ENCODE measurements at regions not wholly inside any gene's neighbourhood (a gene's known extent, or its start where the extent isn't known, plus 50 kb on each side); places are given as distances from the start of the nearest gene placed in this dataset.

DNA sequence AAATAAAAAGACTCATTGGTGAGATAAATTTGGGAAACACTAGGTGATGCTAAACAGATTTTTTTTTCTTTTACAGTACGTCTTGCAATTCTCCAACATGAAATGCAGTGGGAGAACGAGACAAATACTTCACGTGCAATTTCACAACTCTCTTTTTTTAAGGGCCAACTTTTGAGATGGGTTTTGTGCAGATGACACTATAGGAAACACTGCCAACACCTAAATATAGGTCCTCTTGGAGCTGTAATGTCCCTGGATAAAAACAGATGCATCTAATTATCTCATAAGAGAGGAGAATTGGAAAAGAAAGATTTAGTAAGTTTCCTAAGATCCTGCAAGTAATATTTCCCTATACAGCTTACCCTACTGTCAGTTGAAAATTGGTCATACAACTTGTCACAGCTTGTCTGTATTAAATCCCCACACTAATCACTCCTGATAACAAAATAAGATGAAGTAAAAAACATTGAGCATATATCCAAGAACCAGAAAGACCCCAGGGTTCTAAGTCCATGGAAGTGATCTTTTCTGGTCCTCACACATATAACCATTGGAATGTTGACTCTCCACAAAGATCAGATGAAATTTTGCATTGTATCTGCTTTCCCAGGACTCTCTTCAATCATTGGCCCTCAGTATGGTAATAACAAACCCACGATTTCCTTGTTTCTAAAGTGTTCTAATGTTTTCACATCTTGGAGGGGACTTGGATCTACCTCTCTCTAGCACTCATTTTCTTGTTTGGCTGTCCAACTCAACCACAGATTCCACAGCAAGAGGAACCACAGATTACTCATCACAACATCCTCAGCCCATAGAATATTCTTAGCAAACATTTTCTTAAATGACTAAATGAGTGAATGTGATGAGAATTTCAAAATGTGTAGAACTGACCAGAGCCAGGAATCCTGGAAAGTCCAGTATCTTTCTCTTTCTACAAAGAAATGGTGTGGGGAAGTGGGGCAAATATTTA is 769.4 kb upstream of the USP15 start:
- H3K27me3 ChIP-seq (ENCODE audit: control insufficient read depth in 1 of 2, insufficient read depth in 2 of 2, low read length in 2 of 2) = no peaks in the 10 kb centered on the region
- Mint-ChIP-seq H3K9me3 (peaks cover 4% of the 10 kb centered on the region), H3K36me3 (ENCODE audit: low read depth) (no peaks in the 10 kb centered on the region), H3K4me1 (ENCODE audit: low read depth) (no peaks in the 10 kb centered on the region), H3K27ac (no peak overlapping the region), H3K4me3 (no peak overlapping the region), H3K27me3 (no peaks in the 10 kb centered on the region)
- H3K4me3 ChIP-seq (ENCODE audit: low read length) = no peak overlapping the region
- no peak for DNase-seq
- ChIA-PET POLR2A (no interaction called here), CTCF (no interaction called here)
- TF ChIP-seq, protein P1, sequence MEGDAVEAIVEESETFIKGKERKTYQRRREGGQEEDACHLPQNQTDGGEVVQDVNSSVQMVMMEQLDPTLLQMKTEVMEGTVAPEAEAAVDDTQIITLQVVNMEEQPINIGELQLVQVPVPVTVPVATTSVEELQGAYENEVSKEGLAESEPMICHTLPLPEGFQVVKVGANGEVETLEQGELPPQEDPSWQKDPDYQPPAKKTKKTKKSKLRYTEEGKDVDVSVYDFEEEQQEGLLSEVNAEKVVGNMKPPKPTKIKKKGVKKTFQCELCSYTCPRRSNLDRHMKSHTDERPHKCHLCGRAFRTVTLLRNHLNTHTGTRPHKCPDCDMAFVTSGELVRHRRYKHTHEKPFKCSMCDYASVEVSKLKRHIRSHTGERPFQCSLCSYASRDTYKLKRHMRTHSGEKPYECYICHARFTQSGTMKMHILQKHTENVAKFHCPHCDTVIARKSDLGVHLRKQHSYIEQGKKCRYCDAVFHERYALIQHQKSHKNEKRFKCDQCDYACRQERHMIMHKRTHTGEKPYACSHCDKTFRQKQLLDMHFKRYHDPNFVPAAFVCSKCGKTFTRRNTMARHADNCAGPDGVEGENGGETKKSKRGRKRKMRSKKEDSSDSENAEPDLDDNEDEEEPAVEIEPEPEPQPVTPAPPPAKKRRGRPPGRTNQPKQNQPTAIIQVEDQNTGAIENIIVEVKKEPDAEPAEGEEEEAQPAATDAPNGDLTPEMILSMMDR (IDR thresholded peaks at IDR 0.05) = no peak
- no peak for ATAC-seq (ENCODE audit: poor library complexity)
- H3K9me3 ChIP-seq (ENCODE audit: control insufficient read depth in 1 of 2, insufficient read depth in 1 of 2, low read length in 2 of 2) = no peaks in the 10 kb centered on the region
- H3K4me1 ChIP-seq (ENCODE audit: insufficient read depth, low read length) = no peaks in the 10 kb centered on the region
- H3K36me3 ChIP-seq (ENCODE audit: insufficient read depth, low read length) = no peaks in the 10 kb centered on the region
- intact Hi-C loops (cut with DNase I, micrococcal nuclease) = no loop called here
- H3K27ac ChIP-seq (ENCODE audit: low read depth in 1 of 2, low read length in 2 of 2) = no peak overlapping the region

DNA sequence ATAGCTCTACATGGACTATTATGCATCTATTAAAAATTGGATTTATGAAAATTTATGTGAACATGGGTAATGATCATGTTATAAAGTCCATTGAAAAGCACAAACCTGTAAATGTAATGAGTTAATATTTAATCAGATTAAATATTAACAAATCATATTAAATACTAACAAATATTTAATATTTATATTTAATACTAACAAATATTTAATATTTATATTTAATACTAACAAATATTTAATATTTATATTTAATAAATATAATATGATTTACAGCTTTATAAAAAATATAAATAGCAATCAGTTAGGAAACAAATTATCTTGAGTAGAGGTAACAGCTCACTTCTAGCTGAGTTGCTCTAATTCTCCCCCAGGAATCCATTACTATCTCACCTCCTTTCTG is 758.0 kb upstream of the USP15 start:
- intact Hi-C loops (cut with DNase I, micrococcal nuclease) = no loop called here

DNA sequence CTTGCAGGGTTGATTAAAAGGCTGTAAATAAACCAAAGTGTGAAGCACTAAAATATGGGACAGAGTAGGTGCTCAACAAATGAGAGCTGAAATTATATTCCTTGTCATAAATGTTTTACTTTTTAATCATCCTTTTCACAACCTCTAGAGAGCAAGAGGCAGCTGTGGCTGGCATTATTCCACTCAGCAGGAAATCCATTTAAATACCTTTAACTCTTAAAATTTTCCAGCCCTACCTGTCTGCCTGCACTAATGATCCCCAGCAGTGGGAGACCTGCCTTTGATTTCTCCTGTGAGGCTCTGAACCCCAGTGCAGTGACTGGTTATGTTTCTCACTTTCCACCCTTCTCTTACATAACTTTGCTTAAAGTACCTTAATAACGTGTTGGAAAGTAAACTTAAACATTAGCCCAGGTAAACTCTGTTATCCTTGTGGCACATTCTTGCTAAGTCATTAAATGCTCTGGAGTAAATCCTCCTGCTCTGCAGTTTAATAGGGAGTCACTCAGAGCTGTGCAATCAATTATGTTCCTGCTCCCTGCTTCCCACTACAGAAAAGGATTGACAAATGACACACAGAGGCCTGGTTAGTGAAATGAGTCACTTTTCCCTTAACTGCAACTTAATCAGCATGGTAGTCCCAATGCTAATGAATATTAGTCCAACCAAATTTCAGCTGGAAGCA is 755.7 kb upstream of the USP15 start:
- H3K9me3 ChIP-seq (ENCODE audit: control insufficient read depth in 1 of 2, insufficient read depth in 1 of 2, low read length in 2 of 2) = no peaks in the 10 kb centered on the region
- ATAC-seq (ENCODE audit: poor library complexity) = no peak
- DNase-seq = no peak
- H3K27me3 ChIP-seq (ENCODE audit: control insufficient read depth in 1 of 2, insufficient read depth in 2 of 2, low read length in 2 of 2) = no peaks in the 10 kb centered on the region
- POLR2A ChIA-PET = no interaction called here
- no peaks in the 10 kb centered on the region for H3K27me3 Mint-ChIP-seq
- intact Hi-C loops (cut with DNase I, micrococcal nuclease) = no loop called here
- H3K36me3 Mint-ChIP-seq (ENCODE audit: low read depth) = no peaks in the 10 kb centered on the region
- H3K36me3 ChIP-seq (ENCODE audit: insufficient read depth, low read length) = no peaks in the 10 kb centered on the region
- H3K4me3 ChIP-seq (ENCODE audit: low read length) = no peak overlapping the region
- H3K4me1 Mint-ChIP-seq (ENCODE audit: low read depth) = no peaks in the 10 kb centered on the region
- H3K9me3 Mint-ChIP-seq = no peaks in the 10 kb centered on the region
- H3K4me1 ChIP-seq (ENCODE audit: insufficient read depth, low read length) = no peaks in the 10 kb centered on the region
- H3K27ac ChIP-seq (ENCODE audit: low read depth in 1 of 2, low read length in 2 of 2) = no peak overlapping the region
- CTCF ChIA-PET = no interaction called here
- no peak overlapping the region for H3K27ac Mint-ChIP-seq
- TF ChIP-seq, protein P1 (IDR thresholded peaks at IDR 0.05) = no peak
- no peak overlapping the region for H3K4me3 Mint-ChIP-seq

More for the DNA sequence above, 758.0 kb upstream of the USP15 start:
- Mint-ChIP-seq H3K4me3 (no peak overlapping the region), H3K4me1 (ENCODE audit: low read depth) (no peaks in the 10 kb centered on the region), H3K36me3 (ENCODE audit: low read depth) (no peaks in the 10 kb centered on the region), H3K9me3 (no peaks in the 10 kb centered on the region), H3K27me3 (no peaks in the 10 kb centered on the region), H3K27ac (no peak overlapping the region)
- Histone ChIP-seq H3K27me3 (ENCODE audit: control insufficient read depth in 1 of 2, insufficient read depth in 2 of 2, low read length in 2 of 2) (no peaks in the 10 kb centered on the region), H3K27ac (ENCODE audit: low read depth in 1 of 2, low read length in 2 of 2) (no peak overlapping the region), H3K36me3 (ENCODE audit: insufficient read depth, low read length) (no peaks in the 10 kb centered on the region), H3K9me3 (ENCODE audit: control insufficient read depth in 1 of 2, insufficient read depth in 1 of 2, low read length in 2 of 2) (no peaks in the 10 kb centered on the region), H3K4me3 (ENCODE audit: low read length) (no peak overlapping the region), H3K4me1 (ENCODE audit: insufficient read depth, low read length) (no peaks in the 10 kb centered on the region)
- CTCF ChIA-PET = no interaction called here
- DNase-seq (no peak), ATAC-seq (ENCODE audit: poor library complexity) (no peak)
- TF ChIP-seq, protein P1 (IDR thresholded peaks at IDR 0.05) = no peak
- POLR2A ChIA-PET = no interaction called here
